PC-9 (cell line): ENCODE measurements at regions not wholly inside any gene's neighbourhood (a gene's known extent, or its start where the extent isn't known, plus 50 kb on each side); places are given as distances from the start of the nearest gene placed in this dataset.

Experiments
- BruUV-seq: library from RNA; stranded (reverse); fragments of 400-500 nt; replicated peaks from 2 replicates; lab custom pipeline; 2021; lab: Mats Ljungman, UMichigan
- CTCF ChIA-PET: fragments of 300-600 bp; sonication (Branson Sonifier 250); formaldehyde crosslinking; loops from one replicate; lab custom pipeline; 2022; ENCODE audit warnings: antibody characterized with exemption; lab: Charles Lee
- POLR2A ChIA-PET: fragments of 300-600 bp; sonication (Branson Sonifier 250); formaldehyde crosslinking; loops from one replicate; lab custom pipeline; 2022; ENCODE audit warnings: antibody characterized with exemption; ENCODE audit not compliant: unreplicated experiment; lab: Charles Lee
- DNase-seq, 2 experiments: peaks; one replicate each; pipeline versions ENCODE4 v3.0.0 to v3.0.0-alpha.2; 2015 to 2022; ENCODE audit warnings: mixed read lengths in 1 of 2
- H2AFZ ChIP-seq: fragments of 200-600 bp; sonication (generic); 2 replicates; pipeline ENCODE4 v1.8.1; 2017; ENCODE audit warnings: antibody characterized with exemption
- H3F3A ChIP-seq: fragments of 200-600 bp; sonication (generic); 2 replicates; pipeline ENCODE4 v1.8.1; 2017; ENCODE audit warnings: antibody characterized with exemption, mild to moderate bottlenecking, low read depth; ENCODE audit not compliant: insufficient read depth
- H3K27ac ChIP-seq: fragments of 200-600 bp; sonication (generic); 2 replicates; pipeline ENCODE4 v1.6.1; 2016; ENCODE audit warnings: mixed run types
- H3K27me3 ChIP-seq: fragments of 200-600 bp; sonication (generic); 2 replicates; pipeline ENCODE4 v1.6.1; 2016; ENCODE audit warnings: low read depth, mixed run types; ENCODE audit not compliant: insufficient read depth
- H3K36me3 ChIP-seq: fragments of 200-600 bp; sonication (generic); 2 replicates; pipeline ENCODE4 v1.6.1; 2016; ENCODE audit warnings: low read depth, mixed run types
- H3K4me1 ChIP-seq: fragments of 200-600 bp; sonication (generic); replicated peaks from 2 replicates; pipeline ENCODE4 v1.6.1; 2016; ENCODE audit warnings: mixed run types; ENCODE audit not compliant: insufficient read depth
- H3K4me2 ChIP-seq: fragments of 200-600 bp; sonication (generic); 2 replicates; pipeline ENCODE4 v1.6.1; 2017; ENCODE audit warnings: mixed run types
- H3K4me3 ChIP-seq: fragments of 200-600 bp; sonication (generic); 2 replicates; pipeline ENCODE4 v1.6.1; 2016; ENCODE audit warnings: mixed run types
- H3K79me2 ChIP-seq: fragments of 200-600 bp; sonication (generic); 2 replicates; pipeline ENCODE4 v1.6.1; 2017; ENCODE audit warnings: low read depth, mixed run types
- H3K9me2 ChIP-seq: fragments of 200-600 bp; sonication (generic); 2 replicates; pipeline ENCODE4 v1.8.1; 2017; ENCODE audit warnings: mild to moderate bottlenecking; ENCODE audit not compliant: insufficient read depth
- H3K9me3 ChIP-seq: fragments of 200-600 bp; sonication (generic); 2 replicates; pipeline ENCODE4 v1.8.1; 2016; ENCODE audit warnings: low read depth; ENCODE audit not compliant: insufficient read depth
- H4K20me1 ChIP-seq: fragments of 200-600 bp; sonication (generic); 2 replicates; pipeline ENCODE4 v1.8.1; 2017; ENCODE audit not compliant: insufficient read depth
- EZH2 ChIP-seq: fragments of 200-600 bp; sonication (generic); IDR thresholded peaks from 2 replicates; pipeline ENCODE4 v1.8.0; 2017; ENCODE audit warnings: antibody characterized with exemption, low read depth
- intact Hi-C: fragments of 100-400 bp; cut with micrococcal nuclease; formaldehyde crosslinking; loops from one replicate; pipeline ENCODE4 v1.10.0; 2022; ENCODE audit not compliant: unreplicated experiment
- TF ChIP-seq, protein P1 (sequence below): fragments of 200-600 bp; sonication (generic); conservative IDR thresholded peaks from 2 replicates; pipeline ENCODE4 v1.6.1; 2017; ENCODE audit warnings: mixed run types, antibody characterized with exemption, mild to moderate bottlenecking, moderate library complexity

DNA sequence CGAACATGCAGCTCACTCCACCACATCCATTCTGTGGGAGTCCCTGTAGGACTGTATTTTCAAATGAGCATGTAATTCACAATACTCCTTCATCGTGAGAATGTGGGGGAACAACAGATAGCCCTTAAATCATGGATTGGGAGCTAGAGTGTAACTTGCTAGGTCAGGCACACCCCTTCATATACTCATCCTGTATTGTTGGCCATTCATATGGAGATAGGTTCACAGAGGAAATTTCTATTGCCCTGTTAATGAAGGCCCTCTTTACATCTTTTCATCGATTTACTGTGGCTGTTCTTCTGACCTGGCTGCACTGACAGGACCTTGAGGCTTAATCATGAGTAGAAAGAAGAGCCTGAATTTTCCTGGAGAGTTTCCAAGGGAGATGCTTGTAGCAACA, 193.8 kb upstream of the DPP10 start:
- intact Hi-C loops = no loop called here
- no peaks in the 10 kb centered on the region for H3K9me2 ChIP-seq
- H4K20me1 ChIP-seq = no peaks in the 10 kb centered on the region
- H3K79me2 ChIP-seq = no peaks in the 10 kb centered on the region
- DNase-seq = no peak
- ChIA-PET CTCF (no interaction called here), POLR2A (no interaction called here)
- H3K9me3 ChIP-seq = no peaks in the 10 kb centered on the region
- BruUV-seq = no TSS peak
- H3K36me3 ChIP-seq = no peaks in the 10 kb centered on the region
- no peaks in the 10 kb centered on the region for H3F3A ChIP-seq
- H3K4me3 ChIP-seq = no peak overlapping the region
- H3K27ac ChIP-seq = no peak overlapping the region
- H2AFZ ChIP-seq = no peak overlapping the region
- no peaks in the 10 kb centered on the region for H3K27me3 ChIP-seq
- H3K4me1 ChIP-seq = no peaks in the 10 kb centered on the region
- TF ChIP-seq, protein P1, sequence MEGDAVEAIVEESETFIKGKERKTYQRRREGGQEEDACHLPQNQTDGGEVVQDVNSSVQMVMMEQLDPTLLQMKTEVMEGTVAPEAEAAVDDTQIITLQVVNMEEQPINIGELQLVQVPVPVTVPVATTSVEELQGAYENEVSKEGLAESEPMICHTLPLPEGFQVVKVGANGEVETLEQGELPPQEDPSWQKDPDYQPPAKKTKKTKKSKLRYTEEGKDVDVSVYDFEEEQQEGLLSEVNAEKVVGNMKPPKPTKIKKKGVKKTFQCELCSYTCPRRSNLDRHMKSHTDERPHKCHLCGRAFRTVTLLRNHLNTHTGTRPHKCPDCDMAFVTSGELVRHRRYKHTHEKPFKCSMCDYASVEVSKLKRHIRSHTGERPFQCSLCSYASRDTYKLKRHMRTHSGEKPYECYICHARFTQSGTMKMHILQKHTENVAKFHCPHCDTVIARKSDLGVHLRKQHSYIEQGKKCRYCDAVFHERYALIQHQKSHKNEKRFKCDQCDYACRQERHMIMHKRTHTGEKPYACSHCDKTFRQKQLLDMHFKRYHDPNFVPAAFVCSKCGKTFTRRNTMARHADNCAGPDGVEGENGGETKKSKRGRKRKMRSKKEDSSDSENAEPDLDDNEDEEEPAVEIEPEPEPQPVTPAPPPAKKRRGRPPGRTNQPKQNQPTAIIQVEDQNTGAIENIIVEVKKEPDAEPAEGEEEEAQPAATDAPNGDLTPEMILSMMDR = no peak
- TF ChIP-seq EZH2 = no peak
- no peak overlapping the region for H3K4me2 ChIP-seq

DNA sequence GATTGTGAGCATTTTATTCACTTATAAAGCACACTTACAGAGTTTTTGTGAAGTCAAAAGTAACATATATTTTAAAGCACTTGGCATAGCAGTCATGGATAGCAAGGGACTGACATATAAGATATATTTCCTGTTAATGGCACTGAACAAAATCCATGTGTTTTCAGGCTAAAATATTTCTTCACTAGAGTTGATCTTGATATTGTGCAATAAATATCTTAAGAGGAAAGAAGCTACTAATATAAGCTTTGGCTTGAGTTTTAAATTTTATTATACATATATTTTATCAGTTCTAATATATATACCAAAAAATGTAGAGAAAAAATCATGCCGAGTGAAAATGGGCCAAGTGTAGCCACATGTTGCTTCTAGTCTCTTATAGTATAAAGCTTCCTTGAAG, 189.7 kb upstream of the DPP10 start:
- no peak for TF ChIP-seq EZH2
- TF ChIP-seq, protein P1 = no peak
- H3K9me2 ChIP-seq = no peaks in the 10 kb centered on the region
- H3K36me3 ChIP-seq = no peaks in the 10 kb centered on the region
- H3K4me1 ChIP-seq = no peaks in the 10 kb centered on the region
- no peaks in the 10 kb centered on the region for H3K79me2 ChIP-seq
- H2AFZ ChIP-seq = no peak overlapping the region
- no peaks in the 10 kb centered on the region for H3F3A ChIP-seq
- intact Hi-C loops = no loop called here
- CTCF ChIA-PET = no interaction called here
- H3K4me2 ChIP-seq = no peak overlapping the region
- no peak for DNase-seq
- no peak overlapping the region for H3K27ac ChIP-seq
- no peaks in the 10 kb centered on the region for H3K27me3 ChIP-seq
- H4K20me1 ChIP-seq = no peaks in the 10 kb centered on the region
- BruUV-seq = no TSS peak
- no peaks in the 10 kb centered on the region for H3K9me3 ChIP-seq
- POLR2A ChIA-PET = no interaction called here
- no peak overlapping the region for H3K4me3 ChIP-seq

DNA sequence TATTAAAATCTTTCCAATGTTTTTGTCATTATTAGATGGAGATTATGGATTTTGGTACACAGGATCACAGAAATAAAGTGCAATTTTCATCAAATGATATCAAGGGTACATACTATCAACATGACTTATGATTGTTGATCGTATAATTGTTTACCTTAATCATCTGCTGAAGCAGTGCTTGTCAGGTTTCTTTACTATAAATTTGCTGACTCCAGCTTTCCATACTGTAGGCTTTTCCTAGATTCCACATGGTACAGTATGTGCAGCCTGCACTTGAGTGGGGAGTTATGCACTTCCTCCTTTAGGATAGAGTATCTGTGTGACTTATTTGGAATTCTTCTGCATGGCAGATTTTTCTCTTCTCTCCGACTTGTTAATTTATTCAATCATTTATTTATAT, 187.6 kb upstream of the DPP10 start:
- Histone ChIP-seq H3K4me3 (no peak overlapping the region), H2AFZ (no peak overlapping the region), H3K79me2 (no peaks in the 10 kb centered on the region), H4K20me1 (no peaks in the 10 kb centered on the region), H3F3A (no peaks in the 10 kb centered on the region), H3K27ac (no peak overlapping the region), H3K9me3 (no peaks in the 10 kb centered on the region), H3K4me2 (no peak overlapping the region), H3K36me3 (no peaks in the 10 kb centered on the region), H3K9me2 (no peaks in the 10 kb centered on the region), H3K4me1 (no peaks in the 10 kb centered on the region), H3K27me3 (no peaks in the 10 kb centered on the region)
- POLR2A ChIA-PET = no interaction called here
- intact Hi-C loops = no loop called here
- DNase-seq = no peak
- TF ChIP-seq, protein P1 = no peak
- no peak for TF ChIP-seq EZH2
- BruUV-seq = no TSS peak
- CTCF ChIA-PET = no interaction called here
